ENCODE measurements at regions not wholly inside any gene's neighbourhood (a gene's known extent, or its start where the extent isn't known, plus 50 kb on each side); places are given as distances from the start of the nearest gene placed in this dataset.

- no peak overlapping the region for H3K4me3 ChIP-seq
- no peaks in the 10 kb centered on the region for H3K27me3 ChIP-seq
- WGBS, 2 donors = 81 to 86% methylated on average over 11 of the region's 11 CpGs
- H3K9me3 ChIP-seq = no peaks in the 10 kb centered on the region
- no peak for TF ChIP-seq POLR2A (IDR thresholded peaks at IDR 0.05)
- no peak for TF ChIP-seq CTCF (IDR thresholded peaks at IDR 0.05)
- H3K4me1 ChIP-seq = peaks cover 20% of the 10 kb centered on the region
- intact Hi-C loops (cut with DNase I; ENCODE audit: low total_unique reads) = no loop called here
- no peak overlapping the region for H3K27ac ChIP-seq
- no peaks in the 10 kb centered on the region for H3K36me3 ChIP-seq (ENCODE audit: low read depth, missing control alignments)
- DNase-seq = no peak
Observed at GRCh38 chr16:86061318-86061695, 162.3 kb downstream of the IRF8 start.

DNA sequence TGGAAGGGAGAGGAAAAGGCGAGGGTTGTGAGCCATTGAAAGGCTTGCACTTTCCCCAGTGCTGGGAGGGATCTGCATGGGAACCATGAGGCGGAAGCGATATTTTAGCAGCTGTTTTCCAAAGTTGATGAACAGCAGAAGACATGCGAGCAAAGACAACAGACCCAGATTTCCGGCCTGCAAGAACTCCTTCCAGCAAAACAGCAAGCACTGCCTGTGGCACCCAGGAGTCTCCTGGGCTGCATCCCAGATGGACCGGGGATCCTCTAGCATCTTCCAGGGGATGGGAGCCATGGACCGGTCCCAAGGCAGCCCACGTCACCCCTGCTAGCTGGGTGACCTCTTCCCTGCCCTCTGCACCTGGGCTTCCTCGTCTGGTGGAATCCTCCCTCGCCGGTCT is 162.8 kb downstream of the IRF8 start:
- no peaks in the 10 kb centered on the region for H3K36me3 ChIP-seq (ENCODE audit: low read depth, missing control alignments)
- H3K27me3 ChIP-seq = no peaks in the 10 kb centered on the region
- TF ChIP-seq POLR2A (IDR thresholded peaks at IDR 0.05) (no peak), CTCF (IDR thresholded peaks at IDR 0.05) (no peak)
- H3K4me3 ChIP-seq = no peak overlapping the region
- WGBS, 2 donors = 61 to 70% methylated on average over 11 of the region's 11 CpGs
- H3K9me3 ChIP-seq = no peaks in the 10 kb centered on the region
- no peak for DNase-seq
- no peak overlapping the region for H3K27ac ChIP-seq
- intact Hi-C loops (cut with DNase I; ENCODE audit: low total_unique reads) = no loop called here
- peaks cover 20% of the 10 kb centered on the region for H3K4me1 ChIP-seq

DNA sequence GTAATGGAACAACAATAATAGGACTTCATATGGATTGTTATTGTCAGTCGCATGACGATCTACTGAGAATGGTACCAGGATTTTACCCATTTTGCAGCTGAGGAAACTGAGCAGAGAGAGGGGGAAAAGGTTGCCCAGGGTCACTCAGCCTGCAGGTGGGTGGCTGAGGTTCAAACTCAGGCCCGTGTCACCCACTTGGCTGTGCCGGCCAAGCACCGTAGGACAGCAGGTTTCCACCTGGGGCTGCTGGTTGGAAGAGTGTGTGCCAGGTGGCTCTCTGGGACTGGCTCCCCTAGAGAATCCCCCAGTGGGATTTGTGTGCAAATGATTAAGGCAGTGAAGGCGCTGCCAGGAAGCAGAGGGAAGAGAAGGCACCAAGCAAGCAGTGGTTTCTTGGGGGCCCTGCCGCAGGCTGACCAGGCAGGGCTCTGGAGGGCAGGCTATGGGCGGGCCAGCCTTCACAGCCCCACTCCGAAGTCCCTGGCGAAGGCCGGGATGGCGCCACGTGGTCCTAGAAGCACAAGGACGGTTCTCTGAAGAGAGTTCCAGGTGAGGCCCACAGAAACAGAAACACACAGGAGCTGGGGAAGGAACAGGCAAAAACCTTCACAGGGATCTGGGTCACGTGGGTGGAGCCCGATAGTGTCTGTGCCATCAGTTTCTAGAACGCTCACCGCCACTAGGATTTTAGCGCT is 163.5 kb downstream of the IRF8 start:
- DNase-seq = no peak
- Histone ChIP-seq H3K27me3 (no peaks in the 10 kb centered on the region), H3K4me1 (peaks cover 20% of the 10 kb centered on the region), H3K27ac (no peak overlapping the region), H3K4me3 (no peak overlapping the region), H3K36me3 (ENCODE audit: low read depth, missing control alignments) (no peaks in the 10 kb centered on the region), H3K9me3 (no peaks in the 10 kb centered on the region)
- 92 to 96% methylated on average over 14 to 19 of the region's 19 CpGs for WGBS, 2 donors
- TF ChIP-seq POLR2A (IDR thresholded peaks at IDR 0.05) (no peak), CTCF (IDR thresholded peaks at IDR 0.05) (no peak)
- intact Hi-C loops (cut with DNase I; ENCODE audit: low total_unique reads) = no loop called here

GRCh38 chr16:86063760-86064405 is 164.9 kb downstream of the IRF8 start:
- TF ChIP-seq POLR2A (IDR thresholded peaks at IDR 0.05) (no peak), CTCF (IDR thresholded peaks at IDR 0.05) (no peak)
- intact Hi-C loops (cut with DNase I; ENCODE audit: low total_unique reads) = no loop called here
- DNase-seq = no peak
- Histone ChIP-seq H3K27me3 (no peaks in the 10 kb centered on the region), H3K4me1 (peaks cover 20% of the 10 kb centered on the region), H3K36me3 (ENCODE audit: low read depth, missing control alignments) (no peaks in the 10 kb centered on the region), H3K9me3 (no peaks in the 10 kb centered on the region), H3K27ac (no peak overlapping the region), H3K4me3 (no peak overlapping the region)
- WGBS, 2 donors = 86 to 91% methylated on average over 6 to 9 of the region's 9 CpGs

Measured in testis (tissue), 2 donors.